Neutrophil (primary cell): ENCODE measurements at regions not wholly inside any gene's neighbourhood (a gene's known extent, or its start where the extent isn't known, plus 50 kb on each side); places are given as distances from the start of the nearest gene placed in this dataset.

Experiments used
- H3K27ac ChIP-seq: fragments of 200-600 bp; sonication (generic); 2 replicates; pipeline ENCODE4 v1.5.1; 2016; ENCODE audit warnings: mild to moderate bottlenecking, moderate library complexity
- H3K27me3 ChIP-seq: fragments of 200-600 bp; sonication (generic); 2 replicates; pipeline ENCODE4 v1.6.0; 2016; ENCODE audit warnings: mild to moderate bottlenecking
- H3K36me3 ChIP-seq: fragments of 200-600 bp; sonication (generic); 2 replicates; pipeline ENCODE4 v1.5.1; 2017
- H3K4me1 ChIP-seq, 2 experiments: fragments of 200-600 bp in 1 of 2; sonication (generic) in 1 of 2; 1 replicate in 1 of 2; 2 replicates in 1 of 2; pipeline versions ENCODE4 v1.5.1 to v1.6.1; 2013 to 2016; ENCODE audit warnings: low read depth in 1 of 2, low read length in 1 of 2, mild to moderate bottlenecking in 1 of 2, moderate library complexity in 1 of 2; ENCODE audit not compliant: control insufficient read depth in 1 of 2, insufficient read depth in 1 of 2
- H3K4me3 ChIP-seq, 2 experiments: fragments of 200-600 bp in 1 of 2; sonication (generic) in 1 of 2; 1 replicate in 1 of 2; 2 replicates in 1 of 2; pipeline ENCODE4 v1.5.1; 2013 to 2016; ENCODE audit warnings: low read depth in 1 of 2, low read length in 1 of 2, mild to moderate bottlenecking in 1 of 2, moderate library complexity in 1 of 2
- H3K9me3 ChIP-seq: fragments of 200-600 bp; sonication (generic); 2 replicates; pipeline ENCODE4 v1.5.1; 2016
- CTCF ChIP-seq: fragments of 200-600 bp; sonication (generic); IDR thresholded peaks from 2 replicates; pipeline ENCODE4 v1.5.1; 2016; ENCODE audit warnings: antibody characterized with exemption

GRCh38 chr4:83664071-83664470 lies 128.2 kb downstream of the GPAT3 start:
- Histone ChIP-seq H3K4me1 (no peaks in the 10 kb centered on the region), H3K27ac (no peak overlapping the region), H3K4me3 (no peak overlapping the region), H3K27me3 (no peaks in the 10 kb centered on the region), H3K36me3 (no peaks in the 10 kb centered on the region), H3K9me3 (no peaks in the 10 kb centered on the region)
- TF ChIP-seq CTCF = no peak

- H3K36me3 ChIP-seq = no peaks in the 10 kb centered on the region
- no peaks in the 10 kb centered on the region for H3K4me1 ChIP-seq
- no peak for TF ChIP-seq CTCF
- no peak overlapping the region for H3K27ac ChIP-seq
- no peaks in the 10 kb centered on the region for H3K9me3 ChIP-seq
- H3K4me3 ChIP-seq = no peak overlapping the region
- H3K27me3 ChIP-seq = no peaks in the 10 kb centered on the region
These were observed 126.3 kb downstream of the GPAT3 start for GRCh38 chr4:83662204-83662603.

GRCh38 chr4:83661359-83661758 lies 125.5 kb downstream of the GPAT3 start:
- H3K4me1 ChIP-seq = no peaks in the 10 kb centered on the region
- no peaks in the 10 kb centered on the region for H3K9me3 ChIP-seq
- H3K36me3 ChIP-seq = no peaks in the 10 kb centered on the region
- no peak overlapping the region for H3K27ac ChIP-seq
- H3K4me3 ChIP-seq = no peak overlapping the region
- no peak for TF ChIP-seq CTCF
- H3K27me3 ChIP-seq = no peaks in the 10 kb centered on the region

GRCh38 chr4:83660578-83660977 lies 124.7 kb downstream of the GPAT3 start:
- H3K9me3 ChIP-seq = no peaks in the 10 kb centered on the region
- H3K27me3 ChIP-seq = no peaks in the 10 kb centered on the region
- H3K36me3 ChIP-seq = no peaks in the 10 kb centered on the region
- H3K27ac ChIP-seq = no peak overlapping the region
- TF ChIP-seq CTCF = no peak
- no peaks in the 10 kb centered on the region for H3K4me1 ChIP-seq
- H3K4me3 ChIP-seq = no peak overlapping the region

GRCh38 chr4:83658806-83659205 lies 122.9 kb downstream of the GPAT3 start:
- no peaks in the 10 kb centered on the region for H3K36me3 ChIP-seq
- TF ChIP-seq CTCF = no peak
- no peaks in the 10 kb centered on the region for H3K4me1 ChIP-seq
- no peaks in the 10 kb centered on the region for H3K9me3 ChIP-seq
- no peaks in the 10 kb centered on the region for H3K27me3 ChIP-seq
- H3K4me3 ChIP-seq = no peak overlapping the region
- no peak overlapping the region for H3K27ac ChIP-seq

- H3K27me3 ChIP-seq = no peaks in the 10 kb centered on the region
- TF ChIP-seq CTCF = no peak
- no peak overlapping the region for H3K27ac ChIP-seq
- H3K4me1 ChIP-seq = no peaks in the 10 kb centered on the region
- H3K9me3 ChIP-seq = no peaks in the 10 kb centered on the region
- H3K36me3 ChIP-seq = no peaks in the 10 kb centered on the region
- H3K4me3 ChIP-seq = no peak overlapping the region
These were observed 121.4 kb downstream of the GPAT3 start for GRCh38 chr4:83657336-83657735.
